ENCODE measurements at regions not wholly inside any gene's neighbourhood (a gene's known extent, or its start where the extent isn't known, plus 50 kb on each side); places are given as distances from the start of the nearest gene placed in this dataset.
"Not testable (repeated sequence)": the region's sequence is repeated elsewhere in the genome, so short reads cannot be mapped to it uniquely, and the experiment has no call there.

GRCh38 chr5:90047113-90047512 is 362.4 kb downstream of the CETN3 start:
- Histone ChIP-seq H3K79me1 (ENCODE audit: low read depth, low read length) (no peaks in the 10 kb centered on the region), H2BK5ac (ENCODE audit: low read depth, low read length) (no peak overlapping the region), H2BK15ac (ENCODE audit: low read length) (no peak overlapping the region), H3K4ac (replicated peaks; ENCODE audit: insufficient read length, low read depth, low read length) (no peak overlapping the region), H3K4me1 (replicated peaks in 1 of 4; ENCODE audit: control insufficient read depth in 3 of 4, insufficient read depth in 4 of 4, low read length in 3 of 4) (no peaks in the 10 kb centered on the region), H3K9ac (replicated peaks in 1 of 4; ENCODE audit: extremely low read depth in 1 of 4, low read depth in 3 of 4, low read length in 3 of 4) (no peak overlapping the region), H3K14ac (ENCODE audit: insufficient read length) (no peak overlapping the region), H2BK20ac (ENCODE audit: low read length) (no peak overlapping the region), H4K20me1 (replicated peaks in 1 of 2; ENCODE audit: control insufficient read depth in 1 of 2, insufficient read depth in 2 of 2, low read length in 2 of 2) (no peaks in the 10 kb centered on the region), H2AFZ (ENCODE audit: low read length) (no peak overlapping the region), H4K5ac (ENCODE audit: insufficient read length, low read depth, low read length) (no peak overlapping the region), H3K36me3 (ENCODE audit: control insufficient read depth in 2 of 4, insufficient read depth in 4 of 4, low read length in 3 of 4) (no peaks in the 10 kb centered on the region), H4K91ac (replicated peaks; ENCODE audit: insufficient read length, low read length) (no peak overlapping the region), H2BK120ac (replicated peaks; ENCODE audit: low read depth, low read length) (no peak overlapping the region), H3K4me3 (ENCODE audit: extremely low read depth in 1 of 4, insufficient read depth in 2 of 4, low read depth in 3 of 4, low read length in 4 of 4) (no peak overlapping the region), H2BK12ac (ENCODE audit: low read depth, low read length) (no peak overlapping the region), H3K18ac (ENCODE audit: extremely low read depth, low read length) (no peak overlapping the region), H3K56ac (replicated peaks; ENCODE audit: insufficient read length, low read depth, low read length) (no peak overlapping the region), H3K9me3 (ENCODE audit: insufficient read depth in 2 of 2, low read depth in 1 of 2, low read length in 1 of 2) (peaks cover 13 to 14% of the 10 kb centered on the region in 2 experiments), H4K8ac (ENCODE audit: extremely low read depth, insufficient read depth, low read length) (no peak overlapping the region), H3K23me2 (ENCODE audit: low read depth, low read length) (no peaks in the 10 kb centered on the region), H3K4me2 (ENCODE audit: insufficient read depth in 1 of 2, low read depth in 2 of 2, low read length in 2 of 2) (no peak overlapping the region), H2AK5ac (ENCODE audit: low read depth, low read length) (no peak overlapping the region), H3K79me2 (ENCODE audit: control insufficient read depth in 1 of 2, insufficient read depth in 2 of 2, low read length in 2 of 2) (no peaks in the 10 kb centered on the region), H3K23ac (ENCODE audit: insufficient read length) (no peak overlapping the region), H3K27ac (ENCODE audit: low read depth, low read length) (no peak overlapping the region), H3K27me3 (replicated peaks in 1 of 4; ENCODE audit: control insufficient read depth in 3 of 4, extremely low read depth in 1 of 4, insufficient read depth in 3 of 4, low read length in 3 of 4) (no peaks in the 10 kb centered on the region)
- DNase-seq (ENCODE audit: low read depth in 1 of 2, low spot score in 2 of 2) (no peak), FAIRE-seq (no peak)
- CTCF ChIA-PET (ENCODE audit: partially characterized antibody) = no interaction called here
- WGBS, 2 experiments (ENCODE audit: extremely low coverage in 1 of 2, insufficient coverage in 1 of 2, insufficient read length in 1 of 2, insufficient replicate concordance in 2 of 2, low coverage in 1 of 2, low lambda C conversion rate in 2 of 2, missing lambda C conversion rate in 1 of 2) = 81% methylated on average over 5 of the region's 5 CpGs; no CpG with 5 or more reads in 1 of the 2 experiments
- POLR2A ChIA-PET (ENCODE audit: partially characterized antibody) = no interaction called here
- TF ChIP-seq JUND (IDR thresholded peaks at IDR 0.05; ENCODE audit: low read length) (no peak), CEBPB (IDR thresholded peaks at IDR 0.05; ENCODE audit: low read depth, low read length) (no peak), MAFK (IDR thresholded peaks at IDR 0.05; ENCODE audit: low read depth, low read length) (peak; percentile 54; the same call in 1 of the 2 replicates)

GRCh38 chr5:90040082-90040481 is 369.5 kb downstream of the CETN3 start:
- H3K4ac ChIP-seq (replicated peaks; ENCODE audit: insufficient read length, low read depth, low read length); H3K14ac ChIP-seq (ENCODE audit: insufficient read length); H3K4me2 ChIP-seq (ENCODE audit: insufficient read depth in 1 of 2, low read depth in 2 of 2, low read length in 2 of 2); H2AFZ ChIP-seq (ENCODE audit: low read length); H2BK20ac ChIP-seq (ENCODE audit: low read length); H3K27ac ChIP-seq (ENCODE audit: low read depth, low read length); H2BK5ac ChIP-seq (ENCODE audit: low read depth, low read length); H3K4me1 ChIP-seq (replicated peaks in 1 of 4; ENCODE audit: control insufficient read depth in 3 of 4, insufficient read depth in 4 of 4, low read length in 3 of 4); FAIRE-seq; H4K5ac ChIP-seq (ENCODE audit: insufficient read length, low read depth, low read length); H3K9me3 ChIP-seq (ENCODE audit: insufficient read depth in 2 of 2, low read depth in 1 of 2, low read length in 1 of 2); H3K23ac ChIP-seq (ENCODE audit: insufficient read length); H4K8ac ChIP-seq (ENCODE audit: extremely low read depth, insufficient read depth, low read length); H3K9ac ChIP-seq (replicated peaks in 1 of 4; ENCODE audit: extremely low read depth in 1 of 4, low read depth in 3 of 4, low read length in 3 of 4); H3K56ac ChIP-seq (replicated peaks; ENCODE audit: insufficient read length, low read depth, low read length); H3K36me3 ChIP-seq (ENCODE audit: control insufficient read depth in 2 of 4, insufficient read depth in 4 of 4, low read length in 3 of 4); H4K20me1 ChIP-seq (replicated peaks in 1 of 2; ENCODE audit: control insufficient read depth in 1 of 2, insufficient read depth in 2 of 2, low read length in 2 of 2); H2BK120ac ChIP-seq (replicated peaks; ENCODE audit: low read depth, low read length); H2BK15ac ChIP-seq (ENCODE audit: low read length); H3K23me2 ChIP-seq (ENCODE audit: low read depth, low read length); CTCF ChIA-PET (ENCODE audit: partially characterized antibody); H4K91ac ChIP-seq (replicated peaks; ENCODE audit: insufficient read length, low read length); H3K27me3 ChIP-seq (replicated peaks in 1 of 4; ENCODE audit: control insufficient read depth in 3 of 4, extremely low read depth in 1 of 4, insufficient read depth in 3 of 4, low read length in 3 of 4); H2AK5ac ChIP-seq (ENCODE audit: low read depth, low read length); H3K79me1 ChIP-seq (ENCODE audit: low read depth, low read length); H3K79me2 ChIP-seq (ENCODE audit: control insufficient read depth in 1 of 2, insufficient read depth in 2 of 2, low read length in 2 of 2); H3K4me3 ChIP-seq (ENCODE audit: extremely low read depth in 1 of 4, insufficient read depth in 2 of 4, low read depth in 3 of 4, low read length in 4 of 4); POLR2A ChIA-PET (ENCODE audit: partially characterized antibody); H3K18ac ChIP-seq (ENCODE audit: extremely low read depth, low read length); H2BK12ac ChIP-seq (ENCODE audit: low read depth, low read length); DNase-seq (ENCODE audit: low read depth in 1 of 2, low spot score in 2 of 2): not testable (repeated sequence)
- 79% methylated on average over 3 of the region's 4 CpGs; no CpG with 5 or more reads in 1 of the 2 experiments for WGBS, 2 experiments (ENCODE audit: extremely low coverage in 1 of 2, insufficient coverage in 1 of 2, insufficient read length in 1 of 2, insufficient replicate concordance in 2 of 2, low coverage in 1 of 2, low lambda C conversion rate in 2 of 2, missing lambda C conversion rate in 1 of 2)
